Glomerular visceral epithelial cell (primary cell): ENCODE measurements at regions not wholly inside any gene's neighbourhood (a gene's known extent, or its start where the extent isn't known, plus 50 kb on each side); places are given as distances from the start of the nearest gene placed in this dataset.
"Not testable (repeated sequence)": the region's sequence is repeated elsewhere in the genome, so short reads cannot be mapped to it uniquely, and the experiment has no call there.

Experiments used
- DNase-seq: peaks from one replicate; pipeline ENCODE4 v3.0.0-alpha.2; 2016; ENCODE audit errors: extremely low spot score

- no peak for DNase-seq
Measured at GRCh38 chr2:104904889-104905288, 51.0 kb downstream of the POU3F3 start.

GRCh38 chr2:104909317-104909716 is 55.4 kb downstream of the POU3F3 start:
- DNase-seq: no peak

GRCh38 chr2:104914509-104914908 is 60.6 kb downstream of the POU3F3 start:
- DNase-seq: no peak

DNA sequence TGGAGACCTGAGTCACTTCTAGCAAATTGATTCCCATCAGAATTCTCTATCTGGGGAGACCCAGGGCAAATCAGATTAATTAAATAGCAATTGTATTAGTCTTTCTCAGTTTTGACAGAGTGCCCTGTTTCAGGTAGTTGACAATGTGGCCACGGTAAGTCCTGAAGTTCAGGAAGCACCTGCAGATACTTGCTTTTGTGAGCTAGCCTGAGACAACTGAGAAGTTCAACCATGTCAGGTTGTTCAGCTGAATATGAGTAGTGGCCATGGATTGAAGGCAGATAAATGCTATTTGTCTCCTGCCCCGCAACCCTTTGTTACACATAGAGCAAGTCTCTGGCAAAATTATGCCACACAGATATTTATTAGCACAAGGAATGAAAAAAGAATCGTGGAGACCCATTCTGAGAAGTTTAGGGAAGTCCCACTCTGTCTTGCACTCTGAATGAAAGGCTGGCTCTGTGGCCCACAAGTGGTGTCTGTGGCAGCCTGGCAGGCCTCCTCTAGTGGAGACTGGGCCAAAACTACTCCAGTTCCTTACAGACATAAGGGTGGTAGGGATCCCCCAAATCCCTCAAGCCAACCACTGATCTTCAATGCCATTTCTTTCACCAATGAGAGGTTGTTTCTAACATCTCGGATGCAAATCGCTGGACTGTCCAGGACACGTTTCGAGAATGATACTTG is 61.3 kb downstream of the POU3F3 start:
- DNase-seq: no peak

DNA sequence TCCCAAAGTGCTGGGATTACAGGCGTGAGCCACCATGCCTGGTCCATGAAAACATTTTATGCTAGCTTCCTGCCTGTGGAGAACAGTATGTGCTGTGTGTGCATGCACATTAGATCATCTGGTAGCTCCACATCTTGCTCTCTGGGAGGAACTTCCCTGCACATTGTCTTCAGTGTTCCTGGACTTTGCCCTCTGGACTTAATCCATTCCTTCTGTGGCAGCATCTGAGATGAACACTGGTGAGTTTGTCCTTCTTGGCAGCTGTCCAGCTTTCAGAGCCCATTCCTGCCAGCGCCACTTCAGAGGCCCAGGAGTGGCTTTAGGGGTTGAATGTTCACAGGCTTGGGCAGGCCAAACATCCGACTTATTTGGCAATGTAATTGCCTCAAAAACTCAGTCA is 65.2 kb downstream of the POU3F3 start:
- DNase-seq: peak; percentile 6

DNA sequence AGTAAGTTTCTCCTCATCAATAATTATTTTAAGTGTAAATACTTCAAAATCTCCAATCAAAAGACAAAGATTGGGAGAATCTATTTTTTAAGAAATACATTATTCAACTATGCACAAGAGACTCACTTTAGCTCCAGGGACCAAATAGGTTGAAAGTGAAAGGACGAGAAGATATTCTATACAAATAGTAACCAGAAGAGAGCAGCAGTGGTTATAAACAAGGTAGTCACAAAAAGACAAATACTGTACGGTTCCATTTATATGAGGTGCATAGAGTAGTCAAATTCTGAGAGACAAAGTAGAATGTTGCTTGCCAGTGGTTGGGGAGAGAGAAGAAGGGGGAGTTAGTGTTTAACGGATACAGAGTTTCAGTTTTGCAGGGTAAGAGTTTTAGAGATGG is 69.8 kb downstream of the POU3F3 start:
- DNase-seq: no peak

DNA sequence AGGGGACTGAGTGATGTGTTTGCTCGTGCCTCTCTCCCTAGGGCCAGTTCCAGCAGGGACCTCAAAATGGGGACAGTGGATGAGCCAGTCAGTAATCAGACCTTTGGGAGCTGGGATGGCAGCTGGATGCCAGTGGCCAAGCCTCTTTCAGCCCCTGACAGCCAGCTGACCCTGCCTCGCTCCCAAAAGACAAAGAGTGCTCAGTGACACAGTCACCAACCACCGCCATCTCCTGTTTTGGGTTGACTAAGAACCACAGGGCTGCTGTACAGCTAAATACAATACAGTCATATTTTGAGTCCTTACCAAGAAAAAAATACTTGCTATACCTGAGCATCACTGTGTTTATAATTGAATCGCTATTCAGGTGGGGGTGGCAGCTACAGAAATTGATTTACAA is 75.7 kb downstream of the POU3F3 start:
- DNase-seq: no peak

DNA sequence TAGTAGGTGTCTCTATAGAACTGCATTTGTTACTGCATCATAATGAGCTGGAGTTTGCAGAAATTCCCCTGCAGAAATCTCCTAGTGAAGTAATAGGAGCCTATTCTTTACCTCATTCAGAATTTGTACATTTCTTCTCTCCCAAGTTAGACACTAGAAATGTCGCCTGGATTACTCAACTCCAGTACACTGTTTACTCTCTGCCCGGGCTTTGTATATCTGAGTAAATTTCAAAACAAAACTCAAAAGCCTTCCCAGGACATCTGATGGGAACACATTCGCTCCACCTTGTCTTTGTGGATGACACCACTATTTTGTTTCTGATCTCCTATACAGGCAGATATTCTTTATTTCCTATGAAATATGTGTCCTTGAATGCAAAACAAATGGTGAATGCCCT is 76.8 kb downstream of the POU3F3 start:
- no peak for DNase-seq

DNA sequence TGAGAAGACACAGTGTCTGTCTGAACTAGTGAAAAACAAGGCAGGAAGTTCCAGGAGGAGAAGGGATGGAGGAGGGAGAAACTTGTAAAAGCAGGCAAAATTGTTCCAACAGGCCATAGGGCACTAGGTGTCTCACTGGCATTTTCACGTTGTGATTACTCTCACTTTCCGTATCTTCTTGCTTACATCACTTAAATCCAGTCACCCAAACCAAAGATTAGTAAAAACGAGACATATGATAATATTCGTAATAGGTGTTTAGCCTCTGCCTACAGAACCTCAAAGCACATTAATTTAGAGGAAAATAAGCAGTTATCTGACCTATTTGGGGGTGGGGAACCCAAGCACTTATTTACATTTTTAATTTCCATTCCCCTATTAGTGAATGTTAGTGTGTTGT is 78.3 kb downstream of the POU3F3 start:
- DNase-seq: no peak

DNA sequence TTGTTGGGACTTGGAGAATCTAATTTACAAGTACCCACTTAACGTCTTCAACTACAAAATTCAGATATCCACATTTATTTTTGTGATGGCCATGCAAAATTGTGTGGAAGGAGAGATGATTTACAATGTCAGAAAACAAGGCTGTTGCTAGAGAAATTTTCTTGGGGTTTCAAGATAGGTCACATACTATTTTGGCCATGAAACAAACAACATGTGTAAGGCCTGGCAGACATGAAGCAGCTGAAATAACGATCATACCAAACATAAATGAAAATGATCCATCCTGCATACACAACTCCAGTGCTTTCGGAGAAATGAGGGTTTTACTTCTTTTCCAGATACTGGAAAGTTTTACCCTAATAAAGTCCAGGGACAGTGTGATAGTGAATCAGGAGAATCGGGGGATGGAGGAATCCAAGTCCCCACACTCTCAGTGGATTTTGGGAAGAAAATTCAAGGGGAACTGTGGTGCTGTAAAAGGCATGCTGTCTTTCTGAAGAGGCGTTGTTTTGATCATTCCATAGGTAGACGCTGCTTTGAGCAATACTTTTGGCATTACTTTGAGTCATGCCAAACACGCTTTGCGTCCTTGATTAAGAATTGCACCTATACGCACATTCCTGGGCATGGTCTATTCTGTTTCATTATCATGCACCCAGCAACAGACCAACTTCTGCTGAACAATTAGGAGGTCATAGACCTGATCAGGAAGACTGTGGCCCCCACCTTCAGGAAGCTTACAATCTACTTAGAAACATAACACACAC is 79.4 kb downstream of the POU3F3 start:
- DNase-seq: no peak

GRCh38 chr2:104936527-104936926 is 82.6 kb downstream of the POU3F3 start:
- DNase-seq: no peak

GRCh38 chr2:104938231-104938941 is 84.5 kb downstream of the POU3F3 start:
- DNase-seq: no peak

GRCh38 chr2:104939570-104940217 is 85.8 kb downstream of the POU3F3 start:
- DNase-seq: peak; percentile 13

- peak; percentile 31 for DNase-seq
Measured at GRCh38 chr2:104944495-104944894, 90.6 kb downstream of the POU3F3 start.

DNA sequence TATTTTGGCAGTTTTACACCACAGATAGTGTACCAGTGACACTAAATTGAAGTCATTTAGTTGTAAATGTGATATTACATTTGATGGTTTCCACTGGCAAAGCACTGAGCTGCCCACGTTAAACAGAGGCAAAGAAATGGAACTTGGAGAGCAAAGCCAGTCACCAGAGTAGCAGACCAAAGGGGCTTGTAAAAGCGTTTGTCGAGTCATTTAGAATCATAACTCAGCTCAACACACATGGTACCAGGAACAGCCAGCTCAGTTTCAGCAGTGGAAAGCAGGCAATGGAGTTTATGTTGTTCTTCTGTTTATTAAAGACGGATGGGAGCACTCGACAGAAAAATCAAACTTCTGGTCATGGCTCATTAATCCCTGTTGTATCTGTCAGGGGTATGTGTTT is 91.2 kb downstream of the POU3F3 start:
- DNase-seq: no peak

GRCh38 chr2:104945866-104946265 is 92.0 kb downstream of the POU3F3 start:
- no peak for DNase-seq

DNA sequence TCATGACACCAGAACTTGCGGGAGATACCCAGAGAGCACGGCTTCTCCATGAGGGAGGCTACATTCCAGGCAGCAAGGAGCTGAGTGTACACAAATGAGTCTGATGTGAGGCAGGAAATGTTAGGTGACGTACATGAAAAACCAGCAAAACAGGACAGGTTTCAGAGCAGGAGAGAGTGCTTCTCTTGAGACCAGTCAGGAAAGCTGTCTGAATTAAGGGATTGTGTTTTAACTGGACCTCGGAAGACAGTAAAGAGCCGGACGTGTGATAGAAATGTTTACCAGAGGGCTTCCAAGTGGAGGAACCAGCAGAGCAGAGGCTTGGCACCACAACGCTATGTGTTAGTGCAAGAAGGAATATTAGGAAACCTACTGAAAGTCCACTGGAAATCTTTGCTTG is 90.4 kb upstream of the MRPS9 start:
- not testable (repeated sequence) for DNase-seq

- no peak for DNase-seq
Measured at GRCh38 chr2:104952976-104953375, 84.9 kb upstream of the MRPS9 start.

- no peak for DNase-seq
Measured at GRCh38 chr2:104965900-104966299, 72.0 kb upstream of the MRPS9 start.

DNA sequence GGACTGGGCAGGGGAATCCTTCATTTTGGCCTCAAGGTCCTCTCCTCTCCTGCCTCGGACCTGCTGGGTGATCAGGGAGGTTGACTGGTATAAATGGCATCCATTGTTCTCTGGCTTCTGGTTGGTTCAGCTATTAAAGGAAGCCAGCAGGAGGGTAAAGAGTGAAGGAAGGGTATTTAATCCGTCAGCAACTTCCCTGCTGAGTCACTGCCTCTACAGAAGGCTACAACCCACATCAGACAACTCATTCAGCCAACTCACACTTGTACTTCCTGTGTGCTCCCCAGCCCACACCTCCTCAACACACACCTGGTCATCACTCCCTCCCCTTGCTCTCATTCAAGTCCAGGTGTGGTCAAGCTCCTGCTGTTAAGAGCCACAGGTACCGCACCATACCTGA is 68.3 kb upstream of the MRPS9 start:
- DNase-seq: no peak

DNA sequence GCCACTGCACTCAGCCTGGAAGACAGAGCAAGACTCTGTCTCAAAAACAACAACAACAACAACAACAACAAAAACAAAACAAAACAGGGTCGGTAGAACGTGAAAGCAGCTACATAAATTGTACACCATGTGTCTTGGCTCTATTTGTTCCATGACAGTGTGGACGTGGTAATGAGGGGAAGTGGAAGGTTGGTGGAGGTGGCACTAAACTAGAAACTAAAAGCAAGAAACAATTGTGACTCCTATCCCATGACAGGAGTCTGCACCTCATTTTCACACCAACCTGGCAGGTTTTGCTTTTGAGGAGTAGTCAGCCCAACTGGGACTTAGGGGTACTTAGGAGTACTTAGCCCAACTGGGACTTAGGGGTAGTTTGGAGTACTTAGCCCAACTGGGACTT is 62.5 kb upstream of the MRPS9 start:
- DNase-seq: no peak

- DNase-seq: no peak
Measured at GRCh38 chr2:104975851-104976250, 62.0 kb upstream of the MRPS9 start.
